Femur (tissue), 1 donor: ENCODE measurements at regions not wholly inside any gene's neighbourhood (a gene's known extent, or its start where the extent isn't known, plus 50 kb on each side); places are given as distances from the start of the nearest gene placed in this dataset.

Experiments
- DNase-seq: peaks from one replicate; pipeline ENCODE4 v3.0.0-alpha.2; 2017

DNA sequence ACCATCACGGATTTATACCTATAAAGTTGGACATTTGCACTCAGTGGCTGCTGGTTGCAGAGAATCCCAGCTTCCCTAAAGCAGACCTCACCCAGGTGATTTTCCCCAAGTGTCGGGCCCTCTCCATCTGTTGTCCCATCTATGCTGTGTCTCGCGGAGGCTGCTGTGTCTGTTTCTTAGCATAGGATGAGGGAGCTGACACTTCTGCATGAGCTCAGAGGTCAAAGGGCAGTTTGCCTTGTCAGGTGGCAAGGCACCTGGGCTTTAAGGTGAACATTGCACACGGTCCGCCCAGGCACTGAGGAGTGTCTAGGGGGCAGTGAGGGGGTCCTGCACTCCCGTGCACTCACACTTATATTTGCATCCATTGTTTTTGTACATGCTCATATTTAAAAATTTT lies 151.6 kb downstream of the ZIC5 start:
- DNase-seq: no peak

GRCh38 chr13:99816321-99816720 lies 155.2 kb downstream of the ZIC5 start:
- no peak for DNase-seq

- no peak for DNase-seq
Observed at GRCh38 chr13:99813336-99814095, 158.1 kb downstream of the ZIC5 start.

- DNase-seq: no peak
Observed at GRCh38 chr13:99812625-99813024, 158.9 kb downstream of the ZIC5 start.

GRCh38 chr13:99811067-99811700 lies 160.4 kb downstream of the ZIC5 start:
- DNase-seq: no peak

DNA sequence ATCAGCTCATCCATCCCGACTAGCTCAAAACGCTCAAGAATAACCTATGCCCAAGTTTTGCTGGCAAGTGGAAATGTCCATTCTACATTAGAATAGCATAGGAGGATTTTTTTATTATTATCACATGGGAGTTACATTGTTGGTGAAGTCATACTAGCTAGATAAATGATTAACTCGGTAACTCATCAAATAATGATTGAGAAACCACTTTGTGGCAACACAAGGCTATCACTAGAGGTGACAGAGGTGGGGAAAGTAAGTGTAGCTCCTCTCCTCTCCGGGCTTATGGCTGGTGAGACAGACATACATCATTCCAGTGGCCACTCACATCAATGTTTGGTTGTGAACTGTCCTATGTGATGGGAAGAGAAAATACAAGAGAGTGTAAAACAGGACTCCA lies 161.6 kb downstream of the ZIC5 start:
- no peak for DNase-seq

GRCh38 chr13:99809496-99809895 lies 162.1 kb downstream of the ZIC5 start:
- DNase-seq: no peak

DNA sequence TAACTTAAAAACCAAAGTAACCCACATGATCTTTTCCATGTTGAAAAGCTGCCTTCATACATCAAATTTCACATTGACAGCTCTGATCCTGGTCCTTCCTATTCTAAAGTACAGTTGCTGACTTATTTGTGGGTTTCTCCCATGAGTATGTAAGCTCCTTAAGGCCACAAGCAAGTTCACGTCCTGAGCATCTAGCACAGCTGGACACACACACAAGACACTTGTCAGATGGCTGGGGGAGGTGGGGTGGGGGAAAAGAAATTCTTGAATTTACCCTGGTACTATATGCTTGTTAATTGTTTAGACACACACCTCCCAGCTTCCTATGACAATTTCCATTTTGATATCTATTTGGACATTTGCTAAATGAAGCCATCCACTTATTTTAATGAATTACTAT lies 162.8 kb downstream of the ZIC5 start:
- DNase-seq: no peak

DNA sequence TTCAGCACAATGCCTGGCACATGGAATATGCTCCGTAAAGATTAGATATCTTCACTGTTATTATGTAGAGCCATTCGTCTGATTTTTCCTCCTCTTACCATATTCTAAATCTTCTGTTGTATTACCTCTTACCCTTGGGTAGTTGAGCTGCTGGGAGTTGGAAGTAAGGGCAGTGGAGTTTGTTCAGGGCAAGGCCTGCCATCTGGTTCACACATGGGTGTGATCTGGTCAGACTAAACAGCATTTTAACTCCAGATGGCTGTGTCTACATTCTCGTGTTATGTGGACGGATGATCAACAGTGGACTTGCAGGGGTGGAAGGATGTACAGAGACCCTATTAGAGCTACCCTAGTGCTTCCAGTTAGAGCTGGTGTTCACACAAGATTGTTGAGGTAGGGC lies 164.9 kb downstream of the ZIC5 start:
- DNase-seq: no peak

- no peak for DNase-seq
Observed at GRCh38 chr13:99805361-99805760, 166.2 kb downstream of the ZIC5 start.

DNA sequence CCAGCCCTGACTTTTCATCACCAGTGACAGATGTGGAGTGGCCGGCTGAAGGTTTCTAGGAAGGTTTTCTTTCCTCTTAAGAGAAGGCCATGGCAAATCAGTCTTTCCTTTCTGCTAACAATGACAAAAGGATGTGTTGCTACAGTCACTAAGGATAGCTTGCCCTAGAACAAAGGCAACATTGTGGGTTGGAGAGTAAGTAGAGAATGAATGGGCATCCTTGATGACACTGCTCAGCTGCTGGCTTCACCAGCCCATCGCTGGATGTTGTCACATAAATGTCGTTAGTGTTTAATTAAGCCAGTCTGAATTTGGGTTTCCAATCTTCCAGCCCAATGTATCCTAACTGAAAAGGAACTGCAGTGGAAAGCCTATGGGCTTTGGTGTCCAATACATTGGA lies 168.4 kb downstream of the ZIC5 start:
- no peak for DNase-seq

DNA sequence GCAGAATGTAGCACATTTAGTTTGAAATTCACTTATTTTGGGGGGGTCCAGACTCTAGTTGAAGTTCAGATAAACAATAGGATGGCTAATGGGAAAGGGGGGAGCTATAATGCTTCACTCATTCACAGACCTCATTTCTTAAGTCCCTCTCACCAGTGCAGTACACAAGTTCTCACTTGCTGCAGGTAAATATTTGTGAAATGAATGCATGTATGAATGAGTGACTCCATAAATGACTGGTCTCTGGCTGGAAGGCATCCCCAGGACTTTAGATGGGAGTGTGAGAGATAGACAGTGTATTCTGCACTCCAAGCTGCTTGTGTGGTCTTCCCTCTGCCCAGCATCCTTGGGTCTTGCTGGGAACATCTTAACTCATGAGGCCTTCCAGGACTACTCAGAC lies 169.2 kb downstream of the ZIC5 start:
- no peak for DNase-seq

- no peak for DNase-seq
Observed at GRCh38 chr13:99800951-99801350, 170.6 kb downstream of the ZIC5 start.

DNA sequence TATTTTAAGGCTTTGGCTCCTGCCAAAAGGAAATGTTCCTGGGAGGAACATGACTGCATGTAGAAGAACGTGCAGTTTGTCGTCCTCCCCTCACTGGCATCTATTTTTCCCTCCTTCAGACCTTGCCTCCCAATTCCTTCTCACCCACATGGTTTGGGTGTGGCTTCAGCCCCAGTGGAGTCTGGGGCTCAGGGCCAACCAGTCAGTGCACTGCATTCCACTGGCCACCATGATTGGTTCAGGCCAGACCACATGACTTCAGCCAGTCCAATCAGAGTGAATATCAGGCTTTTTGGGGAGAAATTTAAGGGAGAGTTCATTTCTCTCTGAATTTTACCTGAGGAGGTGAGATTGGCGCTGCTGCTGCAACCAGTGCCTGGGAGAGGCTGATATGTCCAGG lies 171.6 kb downstream of the ZIC5 start:
- no peak for DNase-seq

DNA sequence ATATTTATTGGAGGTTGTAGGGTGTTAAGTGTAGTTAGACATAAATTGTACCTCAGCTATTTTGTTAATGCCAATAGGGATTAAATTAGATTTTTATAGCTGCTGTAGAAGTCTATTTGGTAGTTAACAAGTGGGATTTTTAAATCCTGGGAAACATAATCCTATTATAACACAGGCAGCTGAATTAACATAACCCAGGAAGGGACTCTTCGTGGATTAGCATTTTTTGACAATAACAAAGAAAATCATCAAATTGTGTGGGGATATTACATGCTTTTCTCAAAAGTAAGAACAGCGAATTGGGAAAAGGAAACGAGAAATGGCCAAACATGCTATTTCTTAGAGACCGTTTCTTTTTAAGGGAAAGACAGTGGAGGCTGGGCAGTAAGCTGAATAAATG lies 172.8 kb downstream of the ZIC5 start:
- DNase-seq: no peak

GRCh38 chr13:99797691-99798090 lies 173.9 kb downstream of the ZIC5 start:
- DNase-seq: no peak

DNA sequence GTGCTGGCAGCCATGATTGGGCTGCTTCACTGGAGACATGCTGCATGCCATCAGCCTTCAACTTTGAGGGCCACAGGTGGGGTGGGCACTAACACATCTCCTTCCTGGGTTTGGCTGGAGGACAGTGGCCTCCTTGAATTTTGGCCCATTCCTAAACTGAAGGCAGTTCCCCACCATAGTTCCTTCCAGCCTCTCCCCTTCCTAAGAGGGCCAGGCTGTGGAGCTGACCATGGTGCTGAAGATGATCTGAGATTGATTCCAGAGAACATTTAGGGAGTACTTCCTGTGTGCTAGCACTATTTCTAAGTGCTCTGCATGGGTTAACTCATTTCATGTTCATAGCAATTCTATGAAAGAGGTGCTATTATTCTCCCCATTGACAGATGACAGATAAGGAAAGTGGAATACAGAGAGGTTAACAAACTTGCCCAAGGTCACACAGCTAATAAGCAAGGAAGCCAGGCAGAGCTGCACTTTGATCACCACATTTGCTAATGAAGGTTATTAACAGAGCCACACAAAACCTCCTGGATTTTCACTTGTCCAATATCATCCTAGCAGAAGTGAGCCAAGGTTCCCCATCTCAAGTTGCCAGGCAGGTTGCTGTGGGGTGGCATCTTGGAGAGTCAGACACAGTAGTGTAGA lies 175.3 kb downstream of the ZIC5 start:
- DNase-seq: peak; percentile 50

GRCh38 chr13:99792079-99792921 lies 179.3 kb downstream of the ZIC5 start:
- no peak for DNase-seq

DNA sequence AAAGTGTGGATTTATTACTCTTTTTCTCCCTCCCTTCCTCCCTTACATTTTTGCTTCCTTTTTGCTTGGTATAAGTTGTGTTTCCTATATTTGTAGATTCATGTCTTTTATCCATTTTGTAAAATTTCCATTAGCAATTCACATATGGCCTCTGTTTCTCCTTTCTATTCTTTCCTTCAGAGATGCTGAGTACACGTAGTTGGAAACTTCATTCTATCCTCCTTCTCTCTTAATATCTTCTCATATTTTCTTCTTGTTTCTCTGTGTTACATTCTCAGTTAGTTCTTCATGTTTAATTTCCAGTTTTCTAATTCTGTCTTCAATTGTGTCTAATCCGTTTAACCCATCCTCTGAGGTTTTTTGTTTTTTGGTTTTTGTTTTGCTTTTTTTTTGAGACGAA lies 188.9 kb downstream of the ZIC5 start:
- no peak for DNase-seq

DNA sequence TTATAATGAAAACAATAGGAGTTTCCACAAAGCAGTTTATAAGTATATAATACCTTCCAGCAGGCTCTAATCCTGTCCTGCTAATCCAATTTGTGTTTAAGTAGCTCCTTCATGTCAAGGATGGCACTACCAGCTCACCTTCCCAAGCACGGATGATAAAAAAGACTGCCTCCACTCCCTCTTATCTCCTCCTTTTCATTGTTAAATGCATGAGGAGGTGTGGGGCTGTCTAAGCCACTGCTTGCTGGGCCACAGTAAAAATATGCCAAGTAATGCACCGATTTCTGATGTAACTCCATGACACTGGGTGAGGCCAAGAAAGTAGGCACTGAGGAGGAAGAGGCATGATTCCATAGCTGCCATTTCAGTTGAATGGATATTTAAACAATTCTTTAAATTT lies 193.1 kb downstream of the ZIC5 start:
- no peak for DNase-seq

DNA sequence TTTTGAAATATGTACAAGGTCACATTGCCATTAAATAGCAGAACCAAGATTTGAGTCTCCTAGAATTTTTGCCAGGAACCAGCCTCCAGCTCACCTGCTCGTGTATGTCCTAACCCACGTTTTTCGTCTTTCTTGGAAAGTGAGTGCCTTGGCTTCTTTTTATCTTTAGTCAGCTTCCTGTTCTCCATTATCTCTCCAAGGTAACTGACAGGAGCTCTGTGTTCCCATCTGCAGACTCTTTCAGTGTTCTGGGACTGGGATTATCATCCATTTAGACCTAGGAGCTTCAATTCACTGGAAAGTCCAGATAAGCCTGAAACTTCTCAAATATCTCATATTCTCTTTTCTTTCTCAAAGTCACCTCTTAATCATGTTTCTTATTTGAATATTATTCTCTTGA lies 193.7 kb downstream of the ZIC5 start:
- DNase-seq: no peak

DNA sequence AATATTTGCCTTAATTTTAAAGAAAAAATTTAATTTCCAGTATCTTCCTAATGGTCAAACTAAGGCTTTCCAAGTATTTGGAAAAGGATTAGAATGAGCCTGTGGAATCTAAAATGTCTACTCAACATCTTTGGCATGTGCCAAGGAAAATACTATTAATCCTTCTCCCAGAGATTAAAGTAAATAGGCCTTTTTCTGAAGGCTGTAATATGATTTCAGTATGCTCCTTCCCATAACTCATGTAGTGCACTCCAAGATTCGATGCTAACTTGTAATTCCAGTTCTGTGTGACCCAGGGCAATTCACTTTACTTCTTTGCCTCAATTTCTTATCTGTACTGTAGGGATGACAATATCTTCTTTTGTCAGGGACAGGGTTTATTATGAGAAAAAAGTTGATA lies 196.9 kb downstream of the ZIC5 start:
- no peak for DNase-seq

- DNase-seq: no peak
Observed at GRCh38 chr13:99768986-99769385, 202.6 kb downstream of the ZIC5 start.
